BE2C (cell line): ENCODE measurements at regions not wholly inside any gene's neighbourhood (a gene's known extent, or its start where the extent isn't known, plus 50 kb on each side); places are given as distances from the start of the nearest gene placed in this dataset.

Experiments used
- DNase-seq: peaks from one replicate; pipeline ENCODE4 v3.0.0-alpha.2; 2020
- H3K27me3 ChIP-seq: fragments of 250-450 bp; sonication (Bioruptor Pico); 2 replicates; pipeline ENCODE4 v1.5.1; 2020; ENCODE audit warnings: mild to moderate bottlenecking
- H3K36me3 ChIP-seq: fragments of 250-450 bp; sonication (Bioruptor Pico); 2 replicates; pipeline ENCODE4 v1.5.1; 2020; ENCODE audit warnings: mild to moderate bottlenecking
- H3K4me1 ChIP-seq: fragments of 250-450 bp; sonication (Bioruptor Pico); 2 replicates; pipeline ENCODE4 v1.5.1; 2020
- H3K4me3 ChIP-seq: 2 replicates; pipeline ENCODE4 v1.5.1; 2011; ENCODE audit warnings: low read depth, low read length
- H3K9me3 ChIP-seq: fragments of 250-450 bp; sonication (Bioruptor Pico); 2 replicates; pipeline ENCODE4 v1.5.1; 2020
- CTCF ChIP-seq: IDR thresholded peaks from 2 replicates; pipeline ENCODE4 v1.5.1; 2012; ENCODE audit warnings: mild to moderate bottlenecking, low read depth, low read length

GRCh38 chr14:66361013-66361412 is 125.2 kb upstream of the CCDC196 start:
- no peak for DNase-seq
- H3K4me1 ChIP-seq, result no peaks in the 10 kb centered on the region
- H3K36me3 ChIP-seq, result no peaks in the 10 kb centered on the region
- no peak overlapping the region for H3K4me3 ChIP-seq
- no peak for TF ChIP-seq CTCF
- H3K9me3 ChIP-seq, result no peaks in the 10 kb centered on the region
- H3K27me3 ChIP-seq, result no peaks in the 10 kb centered on the region

- DNase-seq, result no peak
- TF ChIP-seq CTCF, result no peak
- H3K4me3 ChIP-seq, result no peak overlapping the region
Observed at GRCh38 chr14:66365388-66365787, 120.8 kb upstream of the CCDC196 start.

GRCh38 chr14:66369157-66369697 is 116.9 kb upstream of the CCDC196 start:
- Histone ChIP-seq H3K9me3 (no peaks in the 10 kb centered on the region), H3K27me3 (no peaks in the 10 kb centered on the region), H3K4me3 (no peak overlapping the region), H3K4me1 (no peaks in the 10 kb centered on the region), H3K36me3 (no peaks in the 10 kb centered on the region)
- no peak for DNase-seq
- TF ChIP-seq CTCF, result no peak

More at GRCh38 chr14:66365388-66365787, 120.8 kb upstream of the CCDC196 start:
- H3K9me3 ChIP-seq, result no peaks in the 10 kb centered on the region
- H3K27me3 ChIP-seq, result no peaks in the 10 kb centered on the region
- H3K36me3 ChIP-seq, result no peaks in the 10 kb centered on the region
- no peaks in the 10 kb centered on the region for H3K4me1 ChIP-seq

GRCh38 chr14:66371776-66372175 is 114.4 kb upstream of the CCDC196 start:
- no peaks in the 10 kb centered on the region for H3K36me3 ChIP-seq
- H3K27me3 ChIP-seq, result no peaks in the 10 kb centered on the region; the same call in 1 of the 2 replicates
- DNase-seq, result no peak
- TF ChIP-seq CTCF, result no peak
- H3K9me3 ChIP-seq, result no peaks in the 10 kb centered on the region
- H3K4me3 ChIP-seq, result no peak overlapping the region
- no peaks in the 10 kb centered on the region for H3K4me1 ChIP-seq

GRCh38 chr14:66375046-66375964 is 110.9 kb upstream of the CCDC196 start:
- no peak for DNase-seq
- TF ChIP-seq CTCF, result no peak
- no peaks in the 10 kb centered on the region for H3K36me3 ChIP-seq
- H3K27me3 ChIP-seq, result no peaks in the 10 kb centered on the region; the same call in 1 of the 2 replicates
- no peaks in the 10 kb centered on the region for H3K4me1 ChIP-seq
- H3K9me3 ChIP-seq, result no peaks in the 10 kb centered on the region
- H3K4me3 ChIP-seq, result no peak overlapping the region

GRCh38 chr14:66377574-66377973 is 108.6 kb upstream of the CCDC196 start:
- Histone ChIP-seq H3K36me3 (no peaks in the 10 kb centered on the region), H3K27me3 (no peaks in the 10 kb centered on the region; the same call in 1 of the 2 replicates), H3K4me3 (no peak overlapping the region), H3K4me1 (no peaks in the 10 kb centered on the region), H3K9me3 (no peaks in the 10 kb centered on the region)
- no peak for DNase-seq
- no peak for TF ChIP-seq CTCF
